Nucleus accumbens (tissue), 56 donors: ENCODE measurements at regions not wholly inside any gene's neighbourhood (a gene's known extent, or its start where the extent isn't known, plus 50 kb on each side); places are given as distances from the start of the nearest gene placed in this dataset.

Experiments used
- DNase-seq, 56 donors: peaks; one replicate each; lab custom pipeline; 2025; lab: John Stamatoyannopoulos, UW

DNA sequence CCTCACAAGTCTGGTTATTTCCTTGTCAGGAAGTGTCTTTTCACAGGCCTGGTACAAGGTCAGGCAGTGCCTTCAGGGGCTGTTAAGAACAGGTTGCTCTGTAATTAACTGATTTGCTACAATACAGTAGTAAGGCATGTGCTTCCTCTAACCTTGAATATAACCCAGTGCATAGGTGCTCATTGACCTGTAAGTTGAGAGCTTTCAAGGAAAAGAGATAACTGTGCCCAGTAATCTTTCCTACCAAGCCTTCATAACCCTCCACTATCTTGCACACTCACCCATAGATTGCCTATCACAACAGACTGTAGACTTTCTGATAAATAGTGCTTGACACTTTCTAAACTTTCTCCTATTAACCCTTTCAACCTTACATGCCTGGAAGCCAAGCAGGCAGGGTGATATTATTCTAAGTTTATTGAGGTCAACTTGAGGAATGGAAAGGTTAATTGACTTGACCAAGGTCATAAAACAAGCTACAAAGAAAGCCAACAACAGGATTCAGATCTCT is 148.1 kb downstream of the PPARGC1A start:
- no peak for DNase-seq

DNA sequence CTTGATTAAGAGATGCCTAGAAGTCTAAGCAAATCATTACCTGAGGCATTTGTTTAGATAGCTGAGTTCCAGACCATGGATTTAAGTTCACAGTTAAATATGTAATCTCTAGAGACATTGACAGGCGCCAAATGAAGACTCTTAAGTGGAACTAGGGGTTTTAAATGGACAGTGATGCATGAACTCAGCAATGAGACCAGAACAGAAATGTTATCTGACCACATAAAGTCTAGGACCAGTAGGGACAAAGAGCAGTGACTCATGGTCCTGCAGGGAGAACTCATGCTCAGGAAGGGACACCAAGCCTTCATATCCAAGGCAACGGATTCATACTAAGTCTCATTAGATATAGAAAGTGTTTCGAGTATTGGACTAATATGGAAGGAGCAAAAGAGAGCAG is 152.3 kb downstream of the PPARGC1A start:
- DNase-seq, result no peak

DNA sequence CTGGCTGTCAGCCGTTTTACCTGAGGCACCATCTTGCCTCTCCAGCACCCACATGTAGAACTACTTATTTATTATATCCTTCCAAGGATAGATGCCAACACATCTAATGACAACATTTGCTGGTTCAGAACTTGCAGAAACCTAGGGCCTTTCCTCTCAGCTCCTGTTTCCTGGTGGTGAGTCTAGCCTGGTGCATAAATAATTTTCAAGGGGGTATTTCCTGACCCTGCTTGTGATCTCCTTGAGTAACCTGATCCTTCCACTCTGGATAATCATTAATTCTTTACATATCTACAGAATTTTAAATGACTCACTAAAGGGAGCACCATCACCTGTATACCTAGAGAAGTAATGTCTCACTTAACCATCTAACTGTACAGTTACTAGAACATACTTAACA is 153.4 kb downstream of the PPARGC1A start:
- no peak for DNase-seq

DNA sequence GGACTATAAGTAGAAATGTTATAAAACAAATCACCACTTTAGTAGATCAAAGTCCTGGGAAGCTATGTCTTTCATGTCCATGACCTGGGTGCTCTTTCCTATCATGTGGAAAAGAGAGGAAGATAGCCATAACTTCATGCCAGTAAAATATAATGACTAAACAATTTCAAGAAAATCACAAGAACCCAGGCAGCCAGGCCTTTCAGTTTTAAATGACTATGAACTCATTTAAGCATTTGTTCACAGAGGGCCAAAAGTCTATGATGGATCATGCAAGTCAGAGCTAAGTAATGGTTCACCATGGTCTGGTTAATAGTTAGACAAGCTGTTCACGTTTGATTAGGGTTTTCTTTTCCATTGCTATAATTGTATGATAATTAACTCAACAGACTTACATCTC is 155.8 kb downstream of the PPARGC1A start:
- no peak for DNase-seq

DNA sequence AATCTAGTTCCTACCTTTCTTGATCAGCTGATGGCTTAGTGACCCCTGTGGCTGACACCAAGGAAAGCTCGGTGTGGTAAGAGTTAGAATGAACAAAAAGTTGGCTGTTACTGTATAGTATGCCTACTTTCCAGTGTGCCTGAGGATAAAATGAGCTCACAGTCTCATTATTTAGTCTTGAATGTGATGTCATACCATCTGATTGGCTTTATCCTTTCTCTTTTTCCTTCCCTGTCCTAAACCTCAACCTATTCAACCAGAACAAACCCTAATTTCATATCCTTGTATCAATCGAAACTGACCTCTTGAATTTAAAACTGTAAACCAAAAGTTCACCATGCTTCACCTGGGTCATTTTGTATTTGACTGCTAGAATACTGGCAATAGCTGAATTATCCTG is 156.4 kb downstream of the PPARGC1A start:
- DNase-seq, result no peak

DNA sequence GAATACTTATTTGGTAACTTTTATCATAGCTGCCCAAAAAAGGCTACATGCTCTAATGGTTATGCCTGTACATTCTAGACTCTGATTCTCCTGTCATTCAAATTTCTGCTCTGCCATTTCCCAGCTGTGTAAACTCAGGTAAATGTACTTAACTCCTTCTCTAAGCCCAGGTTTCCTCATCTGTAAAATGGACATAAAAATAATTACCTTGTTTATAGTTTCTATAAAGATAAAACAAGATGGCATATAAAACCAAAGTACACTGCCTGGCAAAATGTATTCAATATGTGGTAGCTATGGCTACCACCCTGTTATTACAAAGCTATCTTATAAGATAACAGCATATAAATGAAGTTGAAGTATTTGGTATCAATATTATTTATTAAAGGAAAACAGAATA is 158.8 kb downstream of the PPARGC1A start:
- DNase-seq, result no peak

DNA sequence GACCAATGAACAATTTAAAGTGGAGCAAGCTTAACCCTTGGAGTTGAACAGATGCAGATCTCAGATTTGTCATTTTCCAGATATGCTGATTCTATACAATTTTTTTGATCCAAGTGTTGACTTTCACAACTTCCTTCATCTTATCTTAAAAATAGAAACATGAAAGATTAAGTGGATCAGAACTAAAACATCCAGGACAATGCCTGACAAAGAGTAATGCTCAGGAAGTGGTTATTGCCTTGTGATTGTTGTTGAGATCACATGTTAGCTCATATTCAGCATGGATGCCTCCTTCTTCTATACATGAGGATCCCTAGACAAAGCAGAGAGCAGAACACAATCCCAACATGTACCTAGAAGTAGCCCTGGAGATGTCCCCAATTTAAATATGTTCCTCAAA is 160.9 kb downstream of the PPARGC1A start:
- DNase-seq, result no peak

DNA sequence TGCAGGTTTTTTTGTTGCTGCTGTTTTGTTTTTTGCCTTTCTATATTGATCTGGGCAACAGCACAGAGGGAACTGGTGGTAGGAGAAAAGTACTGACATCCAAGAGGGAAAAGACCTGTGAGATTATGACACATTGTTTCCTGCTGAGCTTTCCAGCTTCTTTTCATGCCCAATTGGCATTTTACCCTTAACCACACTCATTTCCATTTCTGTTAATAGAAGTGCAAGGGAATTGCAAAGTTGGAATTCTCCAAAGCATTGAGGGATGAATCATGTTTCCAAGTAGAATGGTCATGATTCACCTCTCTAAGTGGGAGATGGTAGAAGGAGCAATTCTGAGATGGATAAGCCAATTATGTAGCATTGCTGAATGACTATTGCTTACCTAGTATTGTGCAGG is 161.5 kb downstream of the PPARGC1A start:
- no peak for DNase-seq

DNA sequence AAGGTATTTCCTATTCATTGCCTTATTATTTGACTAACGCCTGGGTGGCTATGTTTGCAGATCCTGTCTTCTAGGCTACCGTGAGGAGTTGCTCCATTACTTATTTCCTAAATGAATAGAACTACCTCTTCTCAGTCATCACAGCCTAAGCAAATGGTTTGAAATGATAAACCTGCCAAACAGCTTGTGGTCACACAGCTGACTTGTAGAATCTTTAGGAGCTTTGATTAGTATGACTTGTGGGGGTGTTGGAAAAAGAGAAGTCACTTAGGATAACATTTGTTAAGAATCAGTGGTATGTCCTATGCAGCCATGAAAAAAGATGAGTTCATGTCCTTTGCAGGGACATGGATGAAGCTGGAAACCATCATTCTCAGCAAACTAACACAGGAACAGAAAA is 169.3 kb downstream of the PPARGC1A start:
- DNase-seq, result no peak

DNA sequence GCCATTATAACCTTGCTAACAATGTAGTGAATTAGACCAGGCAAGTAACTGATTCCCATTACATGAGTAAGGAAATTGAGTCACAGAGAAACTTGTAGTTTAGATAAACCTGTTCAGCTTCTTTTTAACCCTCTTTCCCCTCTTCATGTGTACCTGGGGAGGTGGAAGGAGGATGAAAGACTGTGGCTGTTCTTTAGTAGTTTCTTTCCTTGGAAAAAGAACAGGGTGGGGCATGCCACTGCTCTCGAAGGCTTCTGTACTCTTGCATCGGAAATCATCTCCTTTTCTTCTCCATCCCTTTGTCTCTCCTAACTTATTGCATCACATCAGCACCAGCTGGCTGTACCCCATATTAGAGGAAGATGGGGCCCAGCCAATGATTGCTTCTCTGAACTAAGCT is 171.4 kb downstream of the PPARGC1A start:
- no peak for DNase-seq

DNA sequence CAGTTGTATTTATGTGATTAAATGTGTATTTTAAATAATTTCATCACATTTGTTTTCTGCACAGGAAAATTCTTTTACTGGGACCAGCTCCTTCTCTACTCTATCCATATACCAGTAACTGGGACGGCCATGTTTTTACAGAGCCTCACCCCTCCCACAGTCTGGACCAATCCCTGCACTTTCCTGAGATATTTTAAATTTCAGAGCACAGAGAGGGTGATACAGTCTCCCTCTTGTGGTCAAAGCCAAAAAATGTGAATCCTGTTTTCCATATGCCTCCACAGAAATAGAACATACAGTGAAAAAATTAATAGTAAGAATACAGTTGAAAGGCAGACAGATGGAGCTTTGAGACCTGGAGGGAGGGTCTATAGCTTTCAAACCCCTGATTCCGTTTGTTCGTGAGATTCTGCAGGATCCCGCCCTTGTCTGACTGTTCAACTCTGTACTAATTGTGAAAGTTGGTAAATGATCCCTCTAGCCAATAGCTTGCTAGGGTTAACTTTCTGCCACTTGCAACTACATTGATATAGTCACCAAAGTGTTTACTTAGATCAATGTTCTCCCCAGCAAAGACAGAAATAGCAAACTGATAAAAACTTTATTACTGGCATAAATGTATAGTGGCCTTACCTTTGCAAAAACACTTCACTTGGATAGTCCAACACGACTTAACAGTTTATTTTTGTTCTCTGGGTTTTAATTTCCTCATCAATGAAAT is 172.2 kb downstream of the PPARGC1A start:
- DNase-seq, result no peak

DNA sequence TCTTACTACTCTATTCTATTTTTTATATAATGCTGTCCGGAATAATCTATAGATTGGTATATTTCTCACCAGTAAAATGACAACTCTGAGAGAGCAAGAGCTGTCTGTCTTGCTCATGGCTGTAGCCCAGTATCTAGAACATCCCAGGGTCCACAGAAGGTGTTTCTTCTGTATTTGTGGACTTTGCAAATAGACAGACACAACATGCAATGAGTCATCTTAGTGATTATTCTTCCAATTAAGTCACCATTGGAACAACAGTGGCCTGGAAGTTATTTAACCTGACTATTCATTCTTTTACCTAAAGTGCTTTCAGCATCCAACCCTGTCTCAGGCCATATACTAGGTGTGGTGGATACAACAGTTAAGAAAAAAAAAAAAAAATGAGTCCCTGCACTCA is 179.5 kb downstream of the PPARGC1A start:
- no peak for DNase-seq

DNA sequence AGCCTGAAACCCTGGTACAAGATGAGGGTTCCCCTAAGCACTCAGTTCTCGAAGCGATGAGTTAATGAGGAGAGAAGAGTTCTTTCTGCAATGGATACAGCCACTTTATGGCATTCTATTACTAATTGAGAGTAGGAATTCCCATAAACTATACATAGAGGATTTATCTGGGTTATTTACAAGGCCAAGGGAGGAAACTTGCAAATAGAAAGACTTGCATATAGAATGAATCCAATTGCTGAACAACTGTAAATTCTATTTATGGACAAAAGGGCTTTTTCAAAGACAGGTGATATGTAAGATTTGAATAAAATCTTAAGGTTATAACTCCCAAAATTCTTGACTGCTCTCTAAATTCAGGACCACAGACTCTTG is 182.2 kb downstream of the PPARGC1A start:
- no peak for DNase-seq

DNA sequence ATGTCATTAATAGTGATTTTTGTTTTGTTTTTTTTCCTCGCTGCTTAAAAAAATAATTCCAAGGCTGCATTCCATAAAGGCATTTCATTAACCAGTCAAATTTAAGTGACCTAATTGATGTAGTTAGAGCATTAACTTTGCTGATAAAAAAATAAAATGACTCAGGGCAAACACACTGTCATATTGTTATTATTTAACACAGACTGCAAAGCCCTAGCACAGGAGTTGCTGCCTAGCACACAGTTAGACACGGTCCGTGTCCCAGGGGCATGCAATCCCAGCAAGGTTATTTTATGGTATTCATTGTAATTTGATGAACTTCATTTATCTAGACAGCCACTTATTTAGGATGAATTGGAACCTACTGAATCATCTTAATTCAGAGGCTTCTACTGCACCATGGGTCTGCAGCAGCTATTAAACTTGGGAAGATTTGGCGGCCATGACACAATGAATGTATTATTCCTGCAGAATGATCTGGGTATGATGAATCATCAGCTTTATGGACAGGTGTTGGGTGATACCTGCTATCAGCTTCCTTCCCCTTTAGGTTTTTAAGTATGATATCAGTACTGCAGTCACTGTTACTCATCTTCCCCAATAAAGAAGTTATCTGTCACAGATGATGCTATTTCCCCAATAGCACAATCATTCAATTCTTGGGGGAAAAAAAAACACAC is 182.7 kb downstream of the PPARGC1A start:
- no peak for DNase-seq

DNA sequence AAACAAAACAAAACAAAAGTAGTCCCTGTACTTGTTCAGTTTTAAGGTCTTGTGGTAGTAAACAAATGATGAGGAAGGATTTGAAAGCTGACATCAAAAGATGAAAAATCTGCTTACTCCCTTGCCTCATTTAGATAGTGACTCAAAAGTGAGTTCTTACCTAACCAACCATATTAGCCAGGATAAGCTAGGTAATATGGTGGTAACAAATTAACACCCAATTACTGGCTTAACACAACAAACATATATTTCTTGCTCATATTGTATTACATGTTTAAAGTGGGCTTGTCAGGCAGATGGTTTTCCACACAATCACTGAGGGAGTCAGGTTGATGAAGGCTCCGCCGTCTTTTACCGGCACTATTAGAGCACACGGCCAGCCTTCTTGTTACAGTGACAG is 189.7 kb downstream of the PPARGC1A start:
- DNase-seq, result no peak

DNA sequence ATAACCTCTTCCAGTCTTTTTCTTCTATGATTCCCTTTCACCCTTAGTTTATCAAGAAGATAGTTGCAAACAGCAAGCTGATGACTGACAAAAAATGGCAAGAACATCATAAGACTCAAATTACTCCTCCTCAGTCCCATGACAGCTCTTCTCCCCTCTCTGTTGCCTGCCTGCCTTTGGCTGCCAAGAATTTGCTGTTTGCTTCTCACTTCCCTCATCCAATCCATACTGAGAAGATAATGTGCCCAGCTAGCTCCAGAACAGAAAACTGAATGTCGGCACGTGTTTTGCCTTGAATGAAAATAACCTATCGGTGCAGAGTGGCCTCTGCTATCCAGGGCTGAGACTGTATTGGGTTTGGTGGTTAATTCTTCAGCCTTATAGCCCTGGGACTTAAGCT is 192.1 kb downstream of the PPARGC1A start:
- DNase-seq, result no peak

DNA sequence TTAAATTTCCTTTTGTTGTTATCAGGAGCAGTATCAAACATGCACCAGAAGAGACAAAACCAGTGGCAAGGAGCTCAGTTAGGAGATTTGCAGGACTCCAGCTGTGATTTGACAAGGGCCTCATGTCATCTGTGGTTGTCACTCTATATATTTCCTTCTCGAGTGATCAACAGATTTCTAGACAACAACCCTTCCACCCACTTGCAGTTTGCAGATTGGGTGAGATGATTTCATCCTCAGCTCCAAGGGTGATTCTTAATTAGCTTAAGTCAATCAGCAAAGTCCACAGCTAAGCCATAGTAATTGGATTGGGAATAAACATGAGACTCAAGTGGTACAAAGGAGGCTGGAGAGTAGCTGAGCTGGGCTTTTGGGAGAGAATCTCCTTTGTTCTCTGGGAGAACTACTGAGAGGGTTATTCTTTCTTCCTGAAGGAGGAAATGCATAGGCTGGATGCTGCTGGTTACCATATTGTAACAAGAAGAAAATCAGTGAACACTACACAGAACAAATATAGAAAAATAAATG is 192.8 kb downstream of the PPARGC1A start:
- no peak for DNase-seq

DNA sequence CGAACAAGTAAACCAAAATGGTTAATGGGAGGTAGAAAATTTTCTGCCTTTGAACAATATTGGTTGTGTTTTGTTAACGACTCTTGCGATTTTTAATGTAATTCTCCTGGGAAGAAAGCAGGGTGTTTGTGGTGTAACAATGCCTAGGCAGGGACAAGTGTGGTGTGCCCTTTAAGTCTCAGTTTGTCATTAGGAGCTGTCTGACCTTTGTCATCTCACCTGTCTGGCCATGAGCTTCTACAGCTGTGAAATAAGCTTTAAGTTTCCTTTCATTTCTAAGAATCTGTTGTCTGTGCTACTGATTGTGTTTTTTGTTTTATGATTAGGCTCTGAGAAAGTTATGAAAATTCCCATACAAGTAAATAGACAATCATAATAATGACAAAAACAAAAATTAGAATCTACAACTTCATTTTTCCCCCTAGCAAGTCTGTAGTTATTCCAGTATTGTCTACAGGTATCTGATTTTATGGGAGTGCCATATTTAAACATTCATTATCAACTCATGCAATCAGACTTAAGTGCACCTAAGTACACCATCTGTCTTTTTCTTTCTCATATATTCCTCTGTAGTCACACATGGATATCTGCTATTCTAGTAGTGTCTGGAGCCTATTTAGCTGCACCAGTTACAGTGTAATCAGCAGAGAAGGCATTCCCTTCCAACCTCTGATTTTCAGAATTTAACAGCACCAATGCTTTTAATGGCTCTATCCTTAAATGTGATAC is 203.5 kb downstream of the PPARGC1A start:
- DNase-seq, result no peak

DNA sequence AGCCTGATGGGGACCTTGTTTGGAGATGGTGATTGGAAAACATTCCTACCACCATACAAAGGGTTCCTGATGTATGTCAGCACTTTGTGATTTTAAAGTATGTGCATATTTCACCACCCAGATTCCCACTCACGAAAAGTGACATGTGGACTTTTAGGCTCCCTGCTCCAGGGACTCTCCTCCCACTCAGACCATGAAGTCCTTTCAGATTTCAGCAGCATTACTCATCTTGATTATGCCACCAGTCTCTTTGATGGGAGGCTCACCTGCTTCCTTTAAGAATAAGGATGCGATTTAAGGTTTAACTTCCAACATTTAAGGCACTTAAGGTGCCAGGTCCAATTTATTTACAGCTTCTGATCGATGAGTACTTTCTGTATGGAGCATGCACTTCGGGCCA is 204.4 kb downstream of the PPARGC1A start:
- no peak for DNase-seq

DNA sequence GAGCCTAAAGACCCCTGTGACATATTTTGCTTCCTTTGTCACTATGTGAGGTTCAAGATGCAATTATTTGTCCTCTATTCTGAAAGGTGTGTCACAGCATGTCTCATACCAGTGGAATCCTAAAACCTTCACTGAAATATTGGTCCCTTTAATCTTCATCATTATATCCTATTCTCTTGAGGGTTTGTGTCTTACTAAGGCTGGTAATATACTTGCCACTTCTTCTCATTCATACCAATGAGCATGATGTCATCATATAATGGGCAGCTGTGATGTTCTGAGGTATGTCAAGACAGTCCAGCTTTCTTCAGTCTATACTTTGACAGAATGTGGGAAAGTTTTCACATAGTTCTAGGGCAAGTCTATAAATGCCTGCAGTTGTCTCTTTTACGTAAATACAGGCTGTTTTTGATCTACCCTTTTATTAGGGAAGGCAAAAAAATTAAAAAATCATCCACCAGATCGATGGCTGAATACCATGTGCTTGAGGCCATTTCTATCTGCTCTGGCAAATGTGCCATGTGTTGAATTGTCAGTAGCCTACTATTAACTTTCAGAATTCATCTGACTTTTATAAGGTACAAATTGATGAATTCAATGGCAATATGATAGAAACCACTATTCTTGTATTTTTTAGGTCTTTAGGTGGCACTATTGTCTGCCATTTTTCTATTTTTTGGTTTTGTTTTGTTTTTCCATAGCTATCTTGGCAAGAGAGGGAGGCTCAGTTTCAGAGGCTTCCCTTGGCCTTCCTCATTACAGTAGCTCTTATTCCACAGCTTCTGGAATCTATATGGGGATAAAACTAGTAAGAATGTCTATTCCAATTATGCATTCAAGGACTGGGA is 209.0 kb downstream of the PPARGC1A start:
- no peak for DNase-seq

DNA sequence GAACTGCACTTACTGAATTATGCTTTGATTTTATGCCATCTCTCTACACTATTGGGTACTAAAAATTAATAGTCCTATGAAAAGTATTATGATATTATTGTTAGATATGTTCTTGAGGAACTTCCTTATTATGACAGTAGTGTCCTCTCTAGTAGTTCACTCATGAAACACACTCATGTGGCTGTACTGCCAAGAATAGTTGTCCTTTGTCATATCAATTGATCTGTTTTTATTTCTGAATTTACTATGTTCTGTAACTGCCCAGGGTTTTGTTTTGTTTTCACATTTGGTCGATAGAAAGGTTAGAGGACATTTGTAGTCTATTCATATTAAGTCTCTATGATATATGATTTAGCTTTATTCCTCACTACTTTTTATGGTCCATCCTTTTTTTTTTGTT is 215.2 kb downstream of the PPARGC1A start:
- no peak for DNase-seq
